Breast epithelium (tissue), 4 donors: ENCODE measurements at regions not wholly inside any gene's neighbourhood (a gene's known extent, or its start where the extent isn't known, plus 50 kb on each side); places are given as distances from the start of the nearest gene placed in this dataset.

Source experiments
- DNase-seq, 2 donors: peaks; one replicate each; pipeline ENCODE4 v3.0.0-alpha.2; 2019; ENCODE audit warnings: low spot score in 2 of 2
- H3K27ac ChIP-seq, 2 donors: fragments of 200-600 bp; sonication (generic) in 1 of 2; one replicate each; pipeline ENCODE4 v1.5.1; 2016 to 2019; ENCODE audit warnings: mild to moderate bottlenecking in 1 of 2
- H3K27me3 ChIP-seq, 2 donors: fragments of 200-600 bp; sonication (generic) in 1 of 2; one replicate each; pipeline versions ENCODE4 v1.5.1 to v1.6.0; 2017 to 2019; ENCODE audit warnings: control low read depth in 1 of 2, mild to moderate bottlenecking in 1 of 2
- H3K36me3 ChIP-seq: fragments of 200-600 bp; one replicate; pipeline ENCODE4 v1.5.1; 2019
- H3K4me1 ChIP-seq, 2 donors: fragments of 200-600 bp; sonication (generic); one replicate each; pipeline ENCODE4 v1.5.1; 2016 to 2019; ENCODE audit warnings: control low read depth in 1 of 2
- H3K4me3 ChIP-seq, 3 donors: fragments of 200-600 bp; sonication (generic); 1 replicate in 2 of 3; 2 replicates in 1 of 3; pipeline ENCODE4 v1.5.1; 2016 to 2019; ENCODE audit warnings: mild to moderate bottlenecking in 3 of 3, moderate library complexity in 2 of 3
- H3K9me3 ChIP-seq, 2 donors: fragments of 200-600 bp; sonication (generic) in 1 of 2; one replicate each; pipeline ENCODE4 v1.5.1; 2016 to 2019; ENCODE audit warnings: control low read depth in 1 of 2
- CTCF ChIP-seq, 3 donors: fragments of 450-650 bp; IDR thresholded peaks; one replicate each; pipeline ENCODE4 v1.5.1; 2016 to 2017; ENCODE audit warnings: antibody characterized with exemption in 3 of 3, mild to moderate bottlenecking in 3 of 3, moderate library complexity in 3 of 3
- POLR2A ChIP-seq: fragments of 450-650 bp; IDR thresholded peaks from one replicate; pipeline ENCODE4 v1.6.1; 2016; ENCODE audit warnings: antibody characterized with exemption, mild to moderate bottlenecking, moderate library complexity
- POLR2AphosphoS5 ChIP-seq, 3 donors: sonication (generic); formaldehyde crosslinking; IDR thresholded peaks; one replicate each; pipeline ENCODE4 v1.6.1; 2017; ENCODE audit warnings: antibody characterized with exemption in 3 of 3
- intact Hi-C: fragments of 100-400 bp; cut with DNase I; formaldehyde crosslinking; loops from one replicate; pipeline ENCODE4 v1.15.1; 2023; ENCODE audit warnings: low total_unique reads

- Histone ChIP-seq H3K27ac (no peak overlapping the region), H3K4me1 (no peaks in the 10 kb centered on the region), H3K27me3 (peaks cover 0 to 17% of the 10 kb centered on the region in 2 donors), H3K4me3 (no peak overlapping the region), H3K9me3 (no peaks in the 10 kb centered on the region), H3K36me3 (no peaks in the 10 kb centered on the region)
- TF ChIP-seq POLR2AphosphoS5 (IDR thresholded peaks at IDR 0.05) (no peak), POLR2A (no peak), CTCF (IDR thresholded peaks at IDR 0.05) (no peak)
- no peak for DNase-seq
- intact Hi-C loops: no loop called here
Measured at GRCh38 chr2:16242906-16243305, 302.6 kb downstream of the MYCN start.

- no peak for DNase-seq
- no peaks in the 10 kb centered on the region for H3K36me3 ChIP-seq
- no peaks in the 10 kb centered on the region for H3K9me3 ChIP-seq
- H3K27me3 ChIP-seq: peaks cover 0 to 14% of the 10 kb centered on the region in 2 donors
- H3K4me3 ChIP-seq: no peak overlapping the region
- no peaks in the 10 kb centered on the region for H3K4me1 ChIP-seq
- no peak for TF ChIP-seq CTCF (IDR thresholded peaks at IDR 0.05)
- intact Hi-C loops: no loop called here
- no peak overlapping the region for H3K27ac ChIP-seq
Measured at GRCh38 chr2:16241166-16242160, 301.1 kb downstream of the MYCN start.

GRCh38 chr2:16240402-16240801 lies 300.1 kb downstream of the MYCN start:
- no peaks in the 10 kb centered on the region for H3K9me3 ChIP-seq
- peaks cover 0 to 14% of the 10 kb centered on the region in 2 donors for H3K27me3 ChIP-seq
- TF ChIP-seq POLR2AphosphoS5 (IDR thresholded peaks at IDR 0.05) (no peak), CTCF (IDR thresholded peaks at IDR 0.05) (no peak), POLR2A (no peak)
- intact Hi-C loops: no loop called here
- no peak overlapping the region for H3K4me3 ChIP-seq
- H3K36me3 ChIP-seq: no peaks in the 10 kb centered on the region
- H3K27ac ChIP-seq: no peak overlapping the region
- no peaks in the 10 kb centered on the region for H3K4me1 ChIP-seq
- DNase-seq: no peak

- H3K27ac ChIP-seq: no peak overlapping the region
- H3K4me1 ChIP-seq: no peaks in the 10 kb centered on the region
- peaks cover 0 to 14% of the 10 kb centered on the region in 2 donors for H3K27me3 ChIP-seq
- H3K4me3 ChIP-seq: no peak overlapping the region
- no peak for DNase-seq
- H3K9me3 ChIP-seq: no peaks in the 10 kb centered on the region
- H3K36me3 ChIP-seq: no peaks in the 10 kb centered on the region
- intact Hi-C loops: no loop called here
- TF ChIP-seq CTCF (IDR thresholded peaks at IDR 0.05) (no peak), POLR2A (no peak), POLR2AphosphoS5 (IDR thresholded peaks at IDR 0.05) (no peak)
Measured at GRCh38 chr2:16239296-16239850, 299.0 kb downstream of the MYCN start.

- Histone ChIP-seq H3K27ac (no peak overlapping the region), H3K9me3 (no peaks in the 10 kb centered on the region), H3K4me3 (no peak overlapping the region), H3K27me3 (peaks cover 0 to 14% of the 10 kb centered on the region in 2 donors), H3K4me1 (no peaks in the 10 kb centered on the region), H3K36me3 (no peaks in the 10 kb centered on the region)
- intact Hi-C loops: no loop called here
- DNase-seq: no peak
- TF ChIP-seq CTCF (IDR thresholded peaks at IDR 0.05): no peak
Measured at GRCh38 chr2:16238786-16239185, 298.4 kb downstream of the MYCN start.
